ENCODE measurements at regions not wholly inside any gene's neighbourhood (a gene's known extent, or its start where the extent isn't known, plus 50 kb on each side); places are given as distances from the start of the nearest gene placed in this dataset.

- TF ChIP-seq POLR2A (IDR thresholded peaks at IDR 0.05; ENCODE audit: low read length) (no peak), GATA1 (IDR thresholded peaks at IDR 0.05; ENCODE audit: low read depth, low read length) (no peak)
These were observed 396.8 kb upstream of the HS3ST5 start for GRCh38 chr6:114739656-114740055.
